ENCODE measurements at regions not wholly inside any gene's neighbourhood (a gene's known extent, or its start where the extent isn't known, plus 50 kb on each side); places are given as distances from the start of the nearest gene placed in this dataset.

DNA sequence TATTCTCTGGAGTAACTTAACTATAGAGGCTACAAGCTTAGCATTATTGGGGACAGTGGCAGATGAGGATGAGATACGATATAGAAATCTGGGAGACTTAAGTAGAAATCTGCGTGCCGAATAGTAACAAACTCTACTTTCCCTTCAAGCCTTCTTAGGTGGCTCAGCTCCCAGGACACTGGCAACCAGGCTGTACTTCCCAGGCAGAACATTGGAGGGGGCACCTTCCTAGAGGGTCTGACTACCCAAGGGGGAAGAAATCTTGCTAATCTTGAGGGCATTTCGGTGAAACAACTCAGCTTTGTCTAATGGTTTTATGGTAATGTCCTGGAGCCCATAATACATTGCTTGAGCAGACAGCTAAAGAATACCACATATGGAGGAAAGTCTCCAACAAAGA is 126.2 kb upstream of the DTNA start:
- TF ChIP-seq, protein P1, sequence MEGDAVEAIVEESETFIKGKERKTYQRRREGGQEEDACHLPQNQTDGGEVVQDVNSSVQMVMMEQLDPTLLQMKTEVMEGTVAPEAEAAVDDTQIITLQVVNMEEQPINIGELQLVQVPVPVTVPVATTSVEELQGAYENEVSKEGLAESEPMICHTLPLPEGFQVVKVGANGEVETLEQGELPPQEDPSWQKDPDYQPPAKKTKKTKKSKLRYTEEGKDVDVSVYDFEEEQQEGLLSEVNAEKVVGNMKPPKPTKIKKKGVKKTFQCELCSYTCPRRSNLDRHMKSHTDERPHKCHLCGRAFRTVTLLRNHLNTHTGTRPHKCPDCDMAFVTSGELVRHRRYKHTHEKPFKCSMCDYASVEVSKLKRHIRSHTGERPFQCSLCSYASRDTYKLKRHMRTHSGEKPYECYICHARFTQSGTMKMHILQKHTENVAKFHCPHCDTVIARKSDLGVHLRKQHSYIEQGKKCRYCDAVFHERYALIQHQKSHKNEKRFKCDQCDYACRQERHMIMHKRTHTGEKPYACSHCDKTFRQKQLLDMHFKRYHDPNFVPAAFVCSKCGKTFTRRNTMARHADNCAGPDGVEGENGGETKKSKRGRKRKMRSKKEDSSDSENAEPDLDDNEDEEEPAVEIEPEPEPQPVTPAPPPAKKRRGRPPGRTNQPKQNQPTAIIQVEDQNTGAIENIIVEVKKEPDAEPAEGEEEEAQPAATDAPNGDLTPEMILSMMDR (IDR thresholded peaks at IDR 0.05), result no peak
- TF ChIP-seq POLR2A (IDR thresholded peaks at IDR 0.05), result no peak
